DOHH2 (cell line): ENCODE measurements at regions not wholly inside any gene's neighbourhood (a gene's known extent, or its start where the extent isn't known, plus 50 kb on each side); places are given as distances from the start of the nearest gene placed in this dataset.

Experiments used
- H3F3A ChIP-seq: fragments of 200-600 bp; sonication (generic), shearing (Covaris generic); 2 replicates; pipeline ENCODE4 v1.6.0; 2016; ENCODE audit warnings: antibody characterized with exemption, mild to moderate bottlenecking; ENCODE audit not compliant: control insufficient read depth, insufficient read depth
- H3K27ac ChIP-seq: fragments of 200-600 bp; sonication (generic); 2 replicates; pipeline ENCODE4 v1.5.1; 2014; ENCODE audit warnings: low read depth, mild to moderate bottlenecking, low read length, moderate library complexity
- H3K27me3 ChIP-seq: fragments of 200-600 bp; sonication (generic); 2 replicates; pipeline ENCODE4 v1.6.1; 2014; ENCODE audit warnings: mild to moderate bottlenecking, low read length, mixed read lengths; ENCODE audit not compliant: control insufficient read depth
- H3K36me3 ChIP-seq: fragments of 200-600 bp; sonication (generic); 2 replicates; pipeline ENCODE4 v1.6.1; 2014; ENCODE audit warnings: mild to moderate bottlenecking, low read length, moderate library complexity, mixed read lengths; ENCODE audit not compliant: control insufficient read depth
- H3K4me1 ChIP-seq: fragments of 200-600 bp; sonication (generic); 2 replicates; pipeline ENCODE4 v1.6.1; 2014; ENCODE audit warnings: mild to moderate bottlenecking, low read length, mixed read lengths; ENCODE audit not compliant: control insufficient read depth
- H3K4me2 ChIP-seq: fragments of 200-600 bp; sonication (generic); 2 replicates; pipeline ENCODE4 v1.6.0; 2014; ENCODE audit warnings: mild to moderate bottlenecking, low read length, moderate library complexity
- H3K4me3 ChIP-seq: fragments of 200-600 bp; sonication (generic); 2 replicates; pipeline ENCODE4 v1.5.1; 2014; ENCODE audit warnings: mild to moderate bottlenecking, low read length, mixed read lengths
- H3K79me2 ChIP-seq: fragments of 200-600 bp; sonication (generic); 2 replicates; pipeline ENCODE4 v1.6.1; 2014; ENCODE audit warnings: mild to moderate bottlenecking, low read length, mixed read lengths; ENCODE audit not compliant: control insufficient read depth
- H3K9me2 ChIP-seq: fragments of 200-600 bp; sonication (generic); replicated peaks from 2 replicates; pipeline ENCODE4 v1.6.1; 2014; ENCODE audit warnings: mild to moderate bottlenecking, low read length, mixed read lengths; ENCODE audit not compliant: control insufficient read depth
- H3K9me3 ChIP-seq: fragments of 200-600 bp; sonication (generic); 2 replicates; pipeline ENCODE4 v1.6.1; 2014; ENCODE audit warnings: antibody characterized with exemption, low read length, mixed read lengths; ENCODE audit not compliant: control insufficient read depth, insufficient read depth
- H4K20me1 ChIP-seq: fragments of 200-600 bp; sonication (generic); 2 replicates; pipeline ENCODE4 v1.6.0; 2014; ENCODE audit warnings: low read depth, mild to moderate bottlenecking, antibody characterized with exemption, low read length, moderate library complexity; ENCODE audit not compliant: control insufficient read depth, insufficient read depth
- EZH2phosphoT487 ChIP-seq: fragments of 200-600 bp; sonication (generic); IDR thresholded peaks from 2 replicates; pipeline ENCODE4 v1.6.1; 2017; ENCODE audit warnings: borderline replicate concordance, mild to moderate bottlenecking, antibody characterized with exemption, low read length, moderate library complexity, mixed read lengths
- TF ChIP-seq, protein P1 (sequence below): fragments of 200-600 bp; sonication (generic); IDR thresholded peaks from one replicate; pipeline ENCODE4 v1.5.1; 2014; ENCODE audit warnings: antibody characterized with exemption, mild to moderate bottlenecking, low read depth, low read length; ENCODE audit not compliant: poor library complexity, severe bottlenecking

DNA sequence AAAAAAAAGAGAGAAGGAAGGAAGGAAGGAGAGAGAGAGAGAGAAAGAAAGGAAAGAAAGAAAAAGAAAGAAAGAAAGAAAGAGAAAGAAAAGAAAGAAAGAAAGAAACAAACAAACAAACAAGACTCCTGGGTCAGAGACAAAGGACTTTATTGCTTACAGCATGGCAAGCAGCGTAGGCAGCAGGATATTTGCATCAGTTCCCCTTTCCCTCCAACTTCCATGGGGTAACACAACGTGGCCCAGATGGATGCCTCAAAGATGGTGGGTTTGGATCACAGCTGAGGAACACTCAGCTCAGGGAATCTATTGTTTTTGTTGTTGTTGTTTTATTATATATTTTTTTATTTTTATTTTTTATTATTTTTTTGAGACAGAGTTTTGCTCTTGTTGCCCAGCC lies 128.5 kb upstream of the VKORC1L1 start:
- Histone ChIP-seq H3K4me1 (peaks cover 6% of the 10 kb centered on the region), H4K20me1 (no peaks in the 10 kb centered on the region), H3F3A (peaks cover 3% of the 10 kb centered on the region; the same call in 1 of the 2 replicates), H3K9me3 (no peaks in the 10 kb centered on the region), H3K36me3 (peaks cover 21% of the 10 kb centered on the region), H3K4me2 (no peak overlapping the region), H3K79me2 (peaks cover 31% of the 10 kb centered on the region), H3K27me3 (no peaks in the 10 kb centered on the region), H3K4me3 (no peak overlapping the region), H3K27ac (no peak overlapping the region), H3K9me2 (no peaks in the 10 kb centered on the region)
- no peak for TF ChIP-seq EZH2phosphoT487
- TF ChIP-seq, protein P1, sequence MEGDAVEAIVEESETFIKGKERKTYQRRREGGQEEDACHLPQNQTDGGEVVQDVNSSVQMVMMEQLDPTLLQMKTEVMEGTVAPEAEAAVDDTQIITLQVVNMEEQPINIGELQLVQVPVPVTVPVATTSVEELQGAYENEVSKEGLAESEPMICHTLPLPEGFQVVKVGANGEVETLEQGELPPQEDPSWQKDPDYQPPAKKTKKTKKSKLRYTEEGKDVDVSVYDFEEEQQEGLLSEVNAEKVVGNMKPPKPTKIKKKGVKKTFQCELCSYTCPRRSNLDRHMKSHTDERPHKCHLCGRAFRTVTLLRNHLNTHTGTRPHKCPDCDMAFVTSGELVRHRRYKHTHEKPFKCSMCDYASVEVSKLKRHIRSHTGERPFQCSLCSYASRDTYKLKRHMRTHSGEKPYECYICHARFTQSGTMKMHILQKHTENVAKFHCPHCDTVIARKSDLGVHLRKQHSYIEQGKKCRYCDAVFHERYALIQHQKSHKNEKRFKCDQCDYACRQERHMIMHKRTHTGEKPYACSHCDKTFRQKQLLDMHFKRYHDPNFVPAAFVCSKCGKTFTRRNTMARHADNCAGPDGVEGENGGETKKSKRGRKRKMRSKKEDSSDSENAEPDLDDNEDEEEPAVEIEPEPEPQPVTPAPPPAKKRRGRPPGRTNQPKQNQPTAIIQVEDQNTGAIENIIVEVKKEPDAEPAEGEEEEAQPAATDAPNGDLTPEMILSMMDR: no peak

DNA sequence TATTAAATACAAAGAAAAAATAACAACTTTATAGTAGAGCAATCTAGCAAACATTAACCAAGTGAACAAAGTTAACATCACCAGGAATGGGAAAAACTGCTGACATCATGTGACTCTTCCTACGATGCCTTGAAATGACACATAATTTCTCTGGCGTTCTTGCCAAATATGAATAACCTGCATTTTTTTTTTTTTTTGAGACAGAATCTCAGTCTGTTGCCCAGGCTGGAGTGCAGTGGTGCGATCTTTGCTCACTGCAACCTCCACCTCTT lies 126.5 kb upstream of the VKORC1L1 start:
- H3K27me3 ChIP-seq: no peaks in the 10 kb centered on the region
- H3K9me2 ChIP-seq: no peaks in the 10 kb centered on the region
- no peak overlapping the region for H3K27ac ChIP-seq
- peaks cover 3% of the 10 kb centered on the region; the same call in 1 of the 2 replicates for H3F3A ChIP-seq
- H3K36me3 ChIP-seq: peaks cover 9% of the 10 kb centered on the region
- no peak overlapping the region for H3K4me2 ChIP-seq
- H3K79me2 ChIP-seq: peaks cover 49% of the 10 kb centered on the region
- no peaks in the 10 kb centered on the region for H3K9me3 ChIP-seq
- H3K4me1 ChIP-seq: peaks cover 13% of the 10 kb centered on the region
- TF ChIP-seq, protein P1: no peak
- no peak for TF ChIP-seq EZH2phosphoT487
- H4K20me1 ChIP-seq: no peaks in the 10 kb centered on the region
- H3K4me3 ChIP-seq: no peak overlapping the region

DNA sequence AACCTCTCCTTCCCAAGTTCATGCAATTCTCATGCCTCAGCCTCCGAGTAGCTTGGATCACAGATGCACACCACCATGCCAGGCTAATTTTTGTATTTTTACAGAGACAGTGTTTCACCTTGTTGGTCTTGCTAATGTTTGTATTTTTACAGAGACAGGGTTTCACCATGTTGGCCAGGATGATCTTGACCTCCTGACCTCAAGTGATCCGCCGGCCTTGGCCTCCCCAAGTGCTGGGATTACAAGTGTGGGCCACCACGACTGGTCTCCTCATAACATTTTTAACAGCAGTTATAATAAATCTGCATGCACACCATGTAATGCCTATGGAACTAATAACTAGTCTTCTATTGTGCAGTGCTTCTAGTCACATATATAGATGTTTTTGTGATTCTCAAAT lies 123.8 kb upstream of the VKORC1L1 start:
- H3K9me3 ChIP-seq: no peaks in the 10 kb centered on the region
- peak overlapping the region; percentile 80 for H3K4me2 ChIP-seq
- H4K20me1 ChIP-seq: peaks cover 14% of the 10 kb centered on the region
- no peak overlapping the region for H3K27ac ChIP-seq
- no peaks in the 10 kb centered on the region for H3K27me3 ChIP-seq
- TF ChIP-seq, protein P1: no peak
- TF ChIP-seq EZH2phosphoT487: no peak
- peaks cover 76% of the 10 kb centered on the region for H3K79me2 ChIP-seq
- peaks cover 34% of the 10 kb centered on the region for H3K4me1 ChIP-seq
- peak overlapping the region; percentile 92 for H3K4me3 ChIP-seq
- H3K36me3 ChIP-seq: peaks cover 31% of the 10 kb centered on the region
- peaks cover 3% of the 10 kb centered on the region; the same call in 1 of the 2 replicates for H3F3A ChIP-seq
- H3K9me2 ChIP-seq: no peaks in the 10 kb centered on the region

GRCh38 chr7:65749518-65749917 lies 123.4 kb upstream of the VKORC1L1 start:
- peaks cover 15% of the 10 kb centered on the region for H4K20me1 ChIP-seq
- H3K9me2 ChIP-seq: no peaks in the 10 kb centered on the region
- H3K4me3 ChIP-seq: peak overlapping the region; percentile 92
- H3K79me2 ChIP-seq: peaks cover 81% of the 10 kb centered on the region
- H3K36me3 ChIP-seq: peaks cover 36% of the 10 kb centered on the region
- H3K9me3 ChIP-seq: no peaks in the 10 kb centered on the region
- H3K27me3 ChIP-seq: no peaks in the 10 kb centered on the region
- TF ChIP-seq, protein P1: no peak
- TF ChIP-seq EZH2phosphoT487: no peak
- H3K4me1 ChIP-seq: peaks cover 35% of the 10 kb centered on the region
- peak overlapping the region; percentile 80 for H3K4me2 ChIP-seq
- H3K27ac ChIP-seq: no peak overlapping the region
- H3F3A ChIP-seq: peaks cover 3% of the 10 kb centered on the region; the same call in 1 of the 2 replicates
